ENCODE measurements at regions not wholly inside any gene's neighbourhood (a gene's known extent, or its start where the extent isn't known, plus 50 kb on each side); places are given as distances from the start of the nearest gene placed in this dataset.
A peak's percentile ranks its signal among the peaks of the same experiment; 100 is the strongest.

- POLR2A ChIA-PET = no interaction called here
Measured at GRCh38 chrX:27917713-27918500, 63.3 kb downstream of the DCAF8L1 start.

GRCh38 chrX:27915617-27916016, 65.6 kb downstream of the DCAF8L1 start:
- Histone ChIP-seq H3K9me1 (replicated peaks; ENCODE audit: control insufficient read depth, extremely low read depth, insufficient read depth, low read length) (no peaks in the 10 kb centered on the region), H3K9me3 (replicated peaks; ENCODE audit: control insufficient read depth, insufficient read depth, low read length) (no peaks in the 10 kb centered on the region), H2AFZ (ENCODE audit: low read depth, low read length) (no peak overlapping the region), H3K4me3 (replicated peaks in 1 of 3; ENCODE audit: insufficient read depth in 1 of 3, low read depth in 1 of 3, low read length in 3 of 3) (no peak overlapping the region), H3K27me3 (ENCODE audit: control insufficient read depth in 2 of 2, insufficient read depth in 2 of 2, low read length in 2 of 2) (no peaks in the 10 kb centered on the region), H3K27ac (ENCODE audit: insufficient read depth, low read depth, low read length) (no peak overlapping the region), H3K9ac (replicated peaks; ENCODE audit: extremely low read depth, insufficient read depth, low read length) (no peak overlapping the region), H3K4me1 (ENCODE audit: control insufficient read depth, extremely low read depth, insufficient read depth, low read length) (no peaks in the 10 kb centered on the region), H3K79me2 (ENCODE audit: control insufficient read depth, insufficient read depth, low read length) (no peaks in the 10 kb centered on the region), H3K36me3 (ENCODE audit: control insufficient read depth in 2 of 2, extremely low read depth in 1 of 2, insufficient read depth in 2 of 2, low read length in 2 of 2) (no peaks in the 10 kb centered on the region), H4K20me1 (replicated peaks; ENCODE audit: control insufficient read depth, extremely low read depth, insufficient read depth, low read length) (no peaks in the 10 kb centered on the region), H3K4me2 (ENCODE audit: insufficient read depth, low read length) (no peak overlapping the region)
- dilution Hi-C loops (cut with MboI; ENCODE audit: extremely low pct_ligation_motif_present, low sequenced_read_pairs) = no loop called here
- FAIRE-seq (no peak), DNase-seq (ENCODE audit: low read depth, low spot score) (peak; percentile 4)
- intact Hi-C loops (cut with micrococcal nuclease) = no loop called here
- BruUV-seq (replicated peaks) = no TSS peak
- ChIA-PET POLR2A (no interaction called here), CTCF (no interaction called here)
- TF ChIP-seq FOS (IDR thresholded peaks at IDR 0.05; ENCODE audit: borderline replicate concordance, insufficient read depth, low read length) = peak; percentile 5
- no peak for TF ChIP-seq MAX (IDR thresholded peaks at IDR 0.05; ENCODE audit: insufficient read depth, insufficient read length)

More at GRCh38 chrX:27917713-27918500, 63.3 kb downstream of the DCAF8L1 start:
- dilution Hi-C loops (cut with MboI; ENCODE audit: extremely low pct_ligation_motif_present, low sequenced_read_pairs) = no loop called here
- intact Hi-C loops (cut with micrococcal nuclease) = loop anchor here (1.0 kb wide), 1 partner anchor 668 kb away; no protein-coding TSS in a partner anchor
- Histone ChIP-seq H4K20me1 (replicated peaks; ENCODE audit: control insufficient read depth, extremely low read depth, insufficient read depth, low read length) (no peaks in the 10 kb centered on the region), H3K27me3 (ENCODE audit: control insufficient read depth in 2 of 2, insufficient read depth in 2 of 2, low read length in 2 of 2) (no peaks in the 10 kb centered on the region), H3K79me2 (ENCODE audit: control insufficient read depth, insufficient read depth, low read length) (no peaks in the 10 kb centered on the region), H3K4me2 (ENCODE audit: insufficient read depth, low read length) (no peak overlapping the region), H2AFZ (ENCODE audit: low read depth, low read length) (no peak overlapping the region), H3K27ac (ENCODE audit: insufficient read depth, low read depth, low read length) (no peak overlapping the region), H3K4me1 (ENCODE audit: control insufficient read depth, extremely low read depth, insufficient read depth, low read length) (no peaks in the 10 kb centered on the region), H3K9me3 (replicated peaks; ENCODE audit: control insufficient read depth, insufficient read depth, low read length) (no peaks in the 10 kb centered on the region), H3K36me3 (ENCODE audit: control insufficient read depth in 2 of 2, extremely low read depth in 1 of 2, insufficient read depth in 2 of 2, low read length in 2 of 2) (no peaks in the 10 kb centered on the region), H3K4me3 (replicated peaks in 1 of 3; ENCODE audit: insufficient read depth in 1 of 3, low read depth in 1 of 3, low read length in 3 of 3) (no peak overlapping the region), H3K9ac (replicated peaks; ENCODE audit: extremely low read depth, insufficient read depth, low read length) (no peak overlapping the region), H3K9me1 (replicated peaks; ENCODE audit: control insufficient read depth, extremely low read depth, insufficient read depth, low read length) (no peaks in the 10 kb centered on the region)
- BruUV-seq (replicated peaks) = no TSS peak
- CTCF ChIA-PET = interaction anchor here (1.2 kb wide), 1 partner anchor 17 kb away, joined by 4 read pairs; no protein-coding TSS in a partner anchor
- FAIRE-seq = no peak
- TF ChIP-seq JUN (IDR thresholded peaks at IDR 0.05; ENCODE audit: borderline replicate concordance, insufficient read depth, insufficient read length, low read depth) (no peak), MAX (IDR thresholded peaks at IDR 0.05; ENCODE audit: insufficient read depth, insufficient read length) (no peak)
- no peak for DNase-seq (ENCODE audit: low read depth, low spot score)
